ENCODE measurements at regions not wholly inside any gene's neighbourhood (a gene's known extent, or its start where the extent isn't known, plus 50 kb on each side); places are given as distances from the start of the nearest gene placed in this dataset.

- DNase-seq = no peak
These were observed 210.0 kb upstream of the CST7 start for GRCh38 chr20:24738981-24739633.

DNA sequence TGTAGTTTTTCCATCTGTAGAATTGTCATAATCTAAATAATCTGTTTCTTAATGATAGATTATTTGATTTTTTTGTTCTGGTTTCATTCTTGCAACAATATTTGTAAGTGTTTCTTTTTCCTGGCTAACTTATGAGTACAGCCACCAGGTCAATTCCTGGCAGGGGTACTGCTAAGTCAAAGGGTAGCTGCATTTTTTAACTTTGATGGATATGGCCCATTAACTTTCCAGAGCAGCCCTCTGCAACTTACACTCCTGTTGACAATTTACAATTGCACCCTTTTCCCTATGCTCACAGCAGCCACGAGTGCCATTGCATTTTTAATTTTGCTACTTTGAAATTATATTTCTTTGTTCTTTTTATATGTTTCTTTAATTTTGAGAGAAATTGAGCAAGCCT is 209.3 kb upstream of the CST7 start:
- no peak for DNase-seq

DNA sequence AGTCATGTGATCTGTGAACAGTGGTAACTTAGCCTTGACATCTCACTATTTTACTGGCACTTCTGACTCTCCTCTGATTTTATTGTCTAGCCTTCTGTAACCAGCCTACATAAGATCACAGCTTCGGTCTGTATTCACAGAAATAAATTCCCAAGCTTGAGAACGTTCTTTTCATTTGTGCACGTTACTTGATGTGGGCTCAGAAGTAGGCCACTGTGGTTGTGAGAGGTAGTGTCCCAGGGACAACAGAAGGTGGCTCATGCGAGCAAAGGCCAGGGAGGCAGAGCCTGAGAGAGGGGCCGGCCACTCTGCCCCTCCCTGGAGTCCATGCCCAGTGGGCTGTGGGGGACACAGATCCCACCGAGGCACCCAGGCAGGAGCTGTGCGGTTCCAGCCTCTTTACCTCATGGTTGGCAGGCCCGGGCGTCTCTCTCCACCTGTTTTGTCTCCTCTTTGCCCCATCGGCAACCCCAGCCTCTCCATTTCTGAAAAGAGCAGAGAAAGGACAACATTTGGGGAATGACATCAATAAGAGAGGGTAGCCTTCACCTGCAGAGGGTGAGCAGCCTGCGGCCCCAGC is 207.5 kb upstream of the CST7 start:
- DNase-seq = no peak

DNA sequence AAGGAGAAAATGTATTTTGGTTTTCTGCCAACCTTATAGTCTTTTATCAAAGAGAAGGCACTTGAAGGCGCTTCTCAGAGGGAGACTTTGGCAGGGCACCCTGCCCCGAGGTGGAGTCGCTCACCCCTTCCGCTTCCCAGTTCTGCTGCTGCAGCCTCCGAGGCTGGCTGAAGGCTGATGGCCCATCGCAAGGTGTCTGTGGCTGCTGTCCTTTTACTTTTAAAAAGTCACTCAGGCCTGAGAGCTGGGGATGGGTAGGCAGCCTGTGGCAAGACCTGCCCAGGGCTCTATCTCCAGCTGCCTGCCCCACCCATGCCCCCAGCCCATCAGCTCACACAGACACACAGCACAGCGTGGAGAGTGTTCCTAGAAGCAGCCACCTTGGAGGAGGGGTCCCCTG is 206.6 kb upstream of the CST7 start:
- DNase-seq = no peak

GRCh38 chr20:24742989-24743388 is 206.1 kb upstream of the CST7 start:
- no peak for DNase-seq

DNA sequence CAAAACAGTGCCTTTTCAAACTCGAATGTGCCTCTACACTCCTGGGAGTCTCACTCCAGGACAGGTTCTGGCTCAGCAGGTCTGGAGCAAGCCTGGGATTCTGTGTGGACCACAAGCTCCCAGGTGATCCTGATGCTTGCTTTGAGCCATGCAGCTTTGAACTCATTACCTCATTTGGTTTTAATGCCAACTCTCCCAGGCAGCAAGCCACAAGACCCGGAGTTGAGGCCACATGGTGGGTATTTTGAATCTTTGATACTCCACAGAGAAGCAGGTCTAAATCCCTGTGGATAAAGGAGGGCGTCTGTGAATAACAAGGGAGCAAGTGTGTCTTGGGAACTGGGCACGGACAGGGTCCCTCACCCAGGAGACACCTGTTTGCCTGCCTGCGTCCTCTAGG is 205.4 kb upstream of the CST7 start:
- DNase-seq = no peak

DNA sequence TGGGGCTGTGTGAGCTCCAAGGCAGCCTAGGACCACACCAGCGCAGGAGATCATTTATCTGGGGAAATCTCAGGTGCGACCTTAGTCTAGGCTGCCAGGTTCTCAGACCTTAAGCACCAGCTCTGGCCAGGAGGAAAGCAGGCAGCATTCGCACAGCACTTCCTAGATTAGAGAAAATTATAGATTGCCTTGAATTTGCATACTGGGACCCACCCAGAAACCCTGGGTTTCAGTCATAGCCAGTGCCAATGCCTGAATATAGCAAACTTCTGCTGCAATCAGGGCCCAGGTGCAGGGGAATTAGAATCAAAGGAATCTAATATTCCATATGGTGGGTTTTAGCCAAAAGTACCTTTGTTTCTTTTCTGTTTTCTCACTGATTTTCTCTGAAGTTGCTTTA is 204.3 kb upstream of the CST7 start:
- DNase-seq = no peak

GRCh38 chr20:24745206-24745605 is 203.9 kb upstream of the CST7 start:
- DNase-seq = no peak

GRCh38 chr20:24745617-24746350 is 203.3 kb upstream of the CST7 start:
- no peak for DNase-seq

- peak; percentile 58 for DNase-seq
These were observed 202.8 kb upstream of the CST7 start for GRCh38 chr20:24746351-24746685.

DNA sequence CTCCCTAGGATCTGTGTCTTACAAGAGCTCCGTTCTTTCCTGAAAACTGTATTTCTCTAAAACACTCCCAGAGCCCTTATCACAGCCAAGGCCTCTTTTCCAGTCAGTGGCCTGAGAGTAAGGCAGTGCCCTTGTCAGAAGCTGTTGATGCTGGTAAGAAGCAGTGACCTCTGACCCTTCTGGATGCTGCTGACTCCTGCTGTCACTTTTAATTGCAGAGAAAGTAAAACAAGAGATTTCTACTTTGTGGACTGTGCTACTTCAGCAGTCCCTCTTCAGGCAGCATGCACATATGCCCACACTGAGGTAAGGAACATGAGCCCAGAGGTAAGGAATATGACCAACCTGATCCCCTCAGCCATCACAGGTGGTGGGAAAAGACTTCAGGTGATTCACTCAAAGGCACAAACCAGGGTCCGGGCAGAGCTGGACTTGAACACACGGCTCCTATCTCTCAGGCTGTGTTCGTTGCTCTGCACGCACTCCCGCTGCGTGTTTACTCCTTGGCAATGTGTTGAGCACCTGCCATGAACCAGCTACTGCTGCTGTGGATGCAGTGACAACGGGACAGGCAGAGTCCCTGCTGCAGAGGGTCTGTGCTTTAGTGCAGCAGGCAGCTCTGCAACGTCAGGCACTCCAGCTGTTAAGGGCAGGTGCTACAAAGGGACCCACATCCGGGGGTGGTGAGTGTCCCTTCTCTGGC is 201.9 kb upstream of the CST7 start:
- peak; percentile 28 for DNase-seq

DNA sequence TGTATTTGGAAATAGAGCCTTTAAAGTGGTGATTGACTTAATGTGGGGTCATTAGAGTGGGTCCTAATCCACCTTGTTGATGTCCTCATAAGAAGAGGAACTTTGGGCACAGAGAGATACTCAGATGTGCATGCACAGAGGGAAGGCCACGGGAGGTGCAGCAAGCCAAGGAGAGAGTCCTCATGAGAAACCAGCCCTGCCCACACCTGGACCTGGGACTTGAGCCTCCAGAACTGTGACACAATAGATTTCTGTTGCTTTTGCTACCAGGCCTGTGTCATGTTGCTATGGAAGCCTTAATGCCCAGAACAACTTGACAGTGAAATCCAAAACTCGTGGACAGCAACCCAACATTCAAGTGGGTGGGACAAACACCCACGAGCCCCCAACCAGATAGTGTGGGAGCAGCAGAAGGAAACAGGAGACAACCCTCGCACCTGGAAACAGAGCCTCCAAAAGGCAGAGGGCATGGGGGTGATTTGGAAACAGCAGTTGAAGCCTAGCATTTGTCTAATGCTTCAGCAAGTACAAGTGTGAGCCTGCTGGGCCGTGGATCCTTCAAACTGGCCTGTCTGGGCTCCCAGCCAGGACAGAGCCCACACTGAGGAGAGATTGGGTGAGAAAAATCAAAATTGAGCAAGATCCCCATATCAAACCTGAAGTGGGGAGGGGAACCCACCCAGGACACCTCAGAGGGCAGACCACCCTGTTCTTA is 201.0 kb upstream of the CST7 start:
- DNase-seq = no peak

DNA sequence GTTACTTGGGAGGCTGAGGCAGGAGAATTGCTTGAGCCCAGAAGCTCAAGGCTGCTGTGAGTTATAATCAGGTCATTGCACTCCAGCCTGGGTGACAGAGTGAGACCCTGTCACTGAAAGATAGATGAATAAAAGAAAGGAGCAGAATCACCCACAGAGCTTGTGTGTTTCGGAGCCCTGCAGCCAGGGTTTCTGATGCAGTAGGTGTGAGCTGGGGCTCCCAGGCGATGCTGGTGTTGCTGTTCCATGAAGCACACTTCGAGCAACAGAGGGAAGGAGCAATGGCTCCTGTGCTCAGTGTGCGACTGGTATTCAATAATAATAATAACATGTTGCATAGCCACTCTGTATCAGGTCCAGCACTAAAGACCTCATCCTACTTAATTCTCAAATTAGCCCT is 197.5 kb upstream of the CST7 start:
- DNase-seq = no peak

DNA sequence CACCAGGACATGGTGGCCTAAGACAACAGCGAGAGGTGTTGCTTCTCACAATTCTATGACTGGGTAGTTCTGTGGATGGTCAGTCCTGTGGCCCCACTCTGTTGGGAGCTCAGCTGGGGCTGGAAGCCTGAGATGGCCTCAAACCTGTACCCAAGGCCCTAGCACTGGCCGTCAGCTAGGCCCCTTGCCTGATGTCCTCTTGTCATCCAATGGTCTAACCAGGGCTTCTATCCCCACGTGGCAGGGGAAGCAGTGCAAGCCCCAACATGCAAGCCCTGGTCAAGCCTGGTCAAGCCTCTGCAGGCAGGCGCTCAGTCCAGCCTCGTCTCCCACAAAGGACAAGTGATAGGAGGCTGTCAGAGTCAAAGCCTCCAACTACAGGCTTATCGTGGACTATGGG is 196.5 kb upstream of the CST7 start:
- no peak for DNase-seq

DNA sequence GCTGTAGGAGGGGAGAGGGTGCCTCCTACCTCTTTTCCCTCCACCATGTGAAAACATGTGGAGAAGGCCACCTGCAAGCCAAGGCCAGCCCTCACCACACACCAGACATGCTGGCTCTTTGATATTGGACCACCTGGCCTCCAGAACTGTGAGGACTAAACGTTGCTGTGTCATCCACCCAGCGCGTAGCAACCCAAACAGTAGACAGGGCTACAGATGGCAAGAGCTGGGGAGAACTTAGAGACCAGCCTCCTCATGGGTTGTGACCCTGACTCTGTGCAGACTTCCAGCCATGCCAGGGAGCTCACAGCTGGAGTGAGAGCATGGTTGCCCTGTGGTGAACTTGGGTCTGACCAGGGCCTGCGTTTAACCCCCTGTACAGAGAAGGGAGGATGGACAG is 195.9 kb upstream of the CST7 start:
- DNase-seq = no peak

DNA sequence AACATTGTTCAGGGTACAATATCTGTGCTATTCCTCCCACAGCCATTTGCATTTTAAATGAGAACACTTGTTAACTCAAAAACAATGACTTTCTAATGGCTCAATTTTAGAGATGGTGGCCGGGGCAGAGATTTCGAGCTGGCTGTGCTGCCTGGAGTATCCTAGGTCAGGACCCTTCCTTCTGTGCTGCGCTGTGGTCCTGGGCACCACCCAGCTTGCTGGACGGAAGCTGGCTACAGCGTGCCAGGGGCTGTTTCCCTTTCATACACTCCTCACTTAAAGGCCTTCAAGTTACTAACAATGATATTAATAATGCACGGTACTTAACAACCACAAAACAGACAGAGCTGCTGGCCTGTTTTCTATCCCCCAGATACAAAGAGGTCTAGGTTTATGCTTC is 194.4 kb upstream of the CST7 start:
- no peak for DNase-seq

- DNase-seq = no peak
These were observed 193.6 kb upstream of the CST7 start for GRCh38 chr20:24755411-24755922.

DNA sequence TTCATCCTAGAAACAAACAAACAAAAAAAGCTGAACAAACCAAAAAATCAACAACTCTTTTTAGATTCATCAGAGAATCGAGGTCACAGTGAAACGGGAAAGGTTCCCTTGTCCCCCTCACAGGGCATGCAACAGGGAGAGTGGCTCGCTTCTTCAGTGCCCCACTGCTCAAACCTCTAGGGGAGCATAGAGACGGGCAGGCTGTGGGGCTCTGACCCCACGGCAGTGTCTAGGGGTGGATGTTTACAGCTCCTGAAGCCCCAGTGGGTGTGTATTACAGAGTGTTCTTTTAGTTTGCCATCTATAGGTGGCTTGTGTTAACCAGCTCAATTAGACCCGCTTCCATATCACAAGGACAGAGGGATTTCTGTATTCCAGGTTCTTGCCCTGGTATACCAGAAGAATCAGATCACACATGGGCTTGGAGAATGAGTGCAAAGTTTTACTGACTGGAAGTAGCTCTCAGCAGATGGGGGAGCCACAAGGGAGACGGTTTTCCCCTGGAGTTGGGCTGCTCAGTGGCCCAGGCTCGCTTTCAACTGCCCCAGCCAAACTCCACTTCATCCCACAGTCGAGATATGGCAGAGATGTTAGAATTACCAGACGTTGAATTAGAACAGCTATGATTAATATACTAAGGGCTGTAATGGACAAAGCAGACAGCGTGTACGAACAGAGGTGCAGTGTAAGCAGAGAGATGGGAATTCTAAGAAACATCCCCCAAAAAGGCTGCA is 192.6 kb upstream of the CST7 start:
- no peak for DNase-seq

DNA sequence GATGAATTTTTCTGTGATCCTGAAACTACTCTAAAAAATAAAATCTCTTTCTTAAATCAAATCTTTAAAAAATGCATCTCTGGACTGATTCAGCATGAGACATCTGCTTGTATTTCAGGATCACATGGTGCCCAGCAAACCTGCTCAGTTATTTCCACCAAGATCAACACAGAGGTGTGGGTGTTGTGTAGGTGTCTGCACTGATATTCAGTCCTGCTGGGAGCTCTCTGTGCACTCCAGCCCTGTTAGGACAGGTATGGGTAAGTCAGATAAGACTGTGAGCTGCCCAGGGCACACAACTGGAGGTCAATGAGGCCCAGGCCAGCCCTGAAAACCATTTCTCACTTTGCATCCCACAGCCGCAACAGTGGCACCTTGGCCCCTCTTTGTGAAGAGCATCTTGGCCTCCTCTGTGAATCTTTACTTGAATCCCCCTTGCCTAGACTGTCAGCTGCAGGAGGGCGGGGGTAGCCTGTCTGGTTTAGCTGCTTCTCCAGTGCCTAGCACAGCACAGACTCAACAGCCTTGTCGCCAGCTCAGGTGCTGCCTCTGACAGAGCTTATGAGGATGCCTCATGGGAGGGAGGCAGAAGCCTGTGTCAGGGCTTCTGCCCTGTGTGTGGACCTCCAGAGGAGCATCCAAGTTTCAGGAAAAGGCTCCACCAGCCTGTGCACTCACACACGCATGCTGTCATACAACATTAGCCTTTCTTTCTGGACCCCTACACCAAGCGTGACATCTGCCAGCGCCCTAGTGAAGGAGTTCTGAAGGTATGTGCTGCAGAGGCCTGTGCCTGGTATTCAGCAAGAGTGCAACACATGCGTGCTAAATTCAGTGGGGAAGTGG is 187.6 kb upstream of the CST7 start:
- DNase-seq = no peak

DNA sequence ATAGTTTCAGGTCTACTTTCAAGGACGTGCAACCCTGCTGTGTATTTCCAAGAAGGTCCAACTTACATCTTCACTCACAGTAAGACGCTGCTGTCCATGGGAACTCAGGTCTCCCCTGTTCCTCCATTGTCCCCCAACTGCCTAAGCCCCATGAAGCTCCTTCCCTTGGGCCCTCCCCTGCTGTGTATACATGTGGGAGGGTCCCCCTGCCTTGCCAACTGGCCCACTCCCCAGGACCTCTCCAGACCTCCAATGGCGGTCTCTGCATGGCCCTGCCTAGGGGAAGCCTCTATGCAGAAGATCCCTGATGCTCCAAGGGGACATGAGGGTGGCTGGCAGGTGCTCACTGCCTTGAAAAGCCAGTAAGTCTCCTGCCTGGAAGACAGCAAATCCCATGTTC is 186.7 kb upstream of the CST7 start:
- no peak for DNase-seq

GRCh38 chr20:24762791-24763350 is 186.2 kb upstream of the CST7 start:
- DNase-seq = no peak
